CD4-positive, alpha-beta memory T cell (primary cell): ENCODE measurements at regions not wholly inside any gene's neighbourhood (a gene's known extent, or its start where the extent isn't known, plus 50 kb on each side); places are given as distances from the start of the nearest gene placed in this dataset.
"Not testable (repeated sequence)": the region's sequence is repeated elsewhere in the genome, so short reads cannot be mapped to it uniquely, and the experiment has no call there.

Source experiments
- CTCF ChIA-PET: fragments of 350-600 bp; sonication (Branson Sonifier 250); formaldehyde crosslinking; loops from one replicate; lab custom pipeline; 2021; ENCODE audit warnings: inconsistent platforms; ENCODE audit not compliant: partially characterized antibody; lab: Charles Lee
- POLR2A ChIA-PET: fragments of 350-600 bp; sonication (Branson Sonifier 250); formaldehyde crosslinking; loops from one replicate; lab custom pipeline; 2021; ENCODE audit not compliant: partially characterized antibody; lab: Charles Lee
- DNase-seq, 5 donors: peaks; one replicate each; pipeline versions ENCODE4 v3.0.0 to v3.0.0-alpha.2; 2020 to 2022; ENCODE audit warnings: mixed read lengths in 1 of 5
- H3K27ac ChIP-seq: one replicate; pipeline ENCODE4 v1.7.0; 2013; ENCODE audit warnings: low read depth, low read length
- H3K27me3 ChIP-seq: 2 replicates; pipeline ENCODE4 v1.7.0; 2013; ENCODE audit warnings: mild to moderate bottlenecking, low read length, moderate library complexity; ENCODE audit not compliant: insufficient read depth
- H3K36me3 ChIP-seq: 2 replicates; pipeline ENCODE4 v1.7.0; 2013; ENCODE audit warnings: mild to moderate bottlenecking, low read length, moderate library complexity; ENCODE audit not compliant: insufficient read depth
- H3K4me1 ChIP-seq: 2 replicates; pipeline ENCODE4 v1.7.0; 2013; ENCODE audit warnings: mild to moderate bottlenecking, low read length, moderate library complexity; ENCODE audit not compliant: insufficient read depth
- H3K4me3 ChIP-seq, 2 donors: one replicate each; pipeline ENCODE4 v1.7.0; 2013; ENCODE audit warnings: low read length in 2 of 2, mild to moderate bottlenecking in 1 of 2
- H3K9me3 ChIP-seq, 2 donors: one replicate each; pipeline ENCODE4 v1.7.0; 2013; ENCODE audit warnings: low read length in 2 of 2, control low read depth in 1 of 2; ENCODE audit not compliant: control insufficient read depth in 1 of 2
- H3K27ac Mint-ChIP-seq, 7 donors: one replicate each; pipeline ENCODE4 v1.8.0; 2020 to 2021; ENCODE audit warnings: mixed read lengths in 7 of 7, mild to moderate bottlenecking in 6 of 7, inconsistent platforms in 3 of 7, moderate library complexity in 3 of 7
- H3K27me3 Mint-ChIP-seq, 2 donors: one replicate each; pipeline ENCODE4 v1.8.0; 2020 to 2021; ENCODE audit warnings: mixed read lengths in 2 of 2
- H3K36me3 Mint-ChIP-seq, 2 donors: one replicate each; pipeline ENCODE4 v1.8.0; 2020 to 2021; ENCODE audit warnings: mixed read lengths in 2 of 2, inconsistent platforms in 1 of 2, mild to moderate bottlenecking in 1 of 2
- H3K4me1 Mint-ChIP-seq, 4 donors: one replicate each; pipeline ENCODE4 v1.8.0; 2020 to 2021; ENCODE audit warnings: mixed read lengths in 4 of 4, mild to moderate bottlenecking in 1 of 4
- H3K4me3 Mint-ChIP-seq, 8 donors: one replicate each; pipeline ENCODE4 v1.8.0; 2020 to 2021; ENCODE audit warnings: mixed read lengths in 8 of 8, mild to moderate bottlenecking in 7 of 8, moderate library complexity in 6 of 8, inconsistent platforms in 3 of 8
- H3K9me3 Mint-ChIP-seq, 8 donors: one replicate each; pipeline ENCODE4 v1.8.0; 2020 to 2021; ENCODE audit warnings: mixed read lengths in 8 of 8, mild to moderate bottlenecking in 5 of 8, inconsistent platforms in 3 of 8, moderate library complexity in 1 of 8
- intact Hi-C: fragments of 100-400 bp; cut with micrococcal nuclease; formaldehyde crosslinking; loops from one replicate; pipeline ENCODE4 v1.15.1; 2023

- intact Hi-C loops, H3K27me3 Mint-ChIP-seq, H3K4me3 ChIP-seq, H3K4me3 Mint-ChIP-seq, H3K27ac Mint-ChIP-seq, H3K27me3 ChIP-seq, H3K36me3 ChIP-seq, H3K4me1 Mint-ChIP-seq, H3K36me3 Mint-ChIP-seq, POLR2A ChIA-PET, H3K9me3 ChIP-seq, DNase-seq, H3K4me1 ChIP-seq, H3K9me3 Mint-ChIP-seq, H3K27ac ChIP-seq: not testable (repeated sequence)
- CTCF ChIA-PET, result interaction anchor here (0.8 kb wide), 1 partner anchor 28 kb away, joined by 3 read pairs; no protein-coding TSS in a partner anchor
Observed at GRCh38 chr6:104446101-104447080, 413.3 kb downstream of the HACE1 start.

DNA sequence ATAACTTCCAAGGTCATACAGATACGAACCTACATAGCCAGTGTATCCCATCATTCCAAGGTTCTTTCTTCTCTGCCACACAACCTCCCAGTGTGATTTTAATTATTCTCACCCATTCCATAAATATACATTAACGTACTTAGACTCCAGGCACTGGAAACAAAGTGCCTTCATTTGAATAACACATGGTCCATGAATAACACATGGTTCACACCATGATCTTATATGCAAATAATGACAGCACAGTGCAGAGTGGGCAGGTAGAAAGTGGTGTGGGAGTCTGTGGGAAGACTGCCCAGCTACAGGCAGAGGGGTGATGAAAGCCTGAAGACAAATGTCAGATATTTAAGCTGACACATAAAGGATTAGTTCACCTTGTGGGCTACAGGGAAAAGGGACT is 425.2 kb downstream of the HACE1 start:
- Histone ChIP-seq H3K4me3 (no peak overlapping the region), H3K36me3 (no peaks in the 10 kb centered on the region), H3K27ac (no peak overlapping the region), H3K9me3 (no peaks in the 10 kb centered on the region), H3K27me3 (no peaks in the 10 kb centered on the region), H3K4me1 (no peaks in the 10 kb centered on the region)
- no peak overlapping the region for H3K27ac Mint-ChIP-seq
- peaks cover 0 to 6% (median 2%) of the 10 kb centered on the region in 8 donors for H3K9me3 Mint-ChIP-seq
- DNase-seq, result no peak
- H3K27me3 Mint-ChIP-seq, result peaks cover 0 to 2% of the 10 kb centered on the region in 2 donors
- ChIA-PET CTCF (no interaction called here), POLR2A (no interaction called here)
- H3K4me3 Mint-ChIP-seq, result no peak overlapping the region
- H3K36me3 Mint-ChIP-seq, result no peaks in the 10 kb centered on the region
- intact Hi-C loops, result no loop called here
- H3K4me1 Mint-ChIP-seq, result no peaks in the 10 kb centered on the region

- Mint-ChIP-seq H3K9me3 (peaks cover 0 to 21% (median 5%) of the 10 kb centered on the region in 8 donors), H3K27me3 (peaks cover 0 to 2% of the 10 kb centered on the region in 2 donors), H3K36me3 (no peaks in the 10 kb centered on the region), H3K4me1 (no peaks in the 10 kb centered on the region), H3K4me3 (no peak overlapping the region), H3K27ac (no peak overlapping the region)
- Histone ChIP-seq H3K27ac (no peak overlapping the region), H3K9me3 (no peaks in the 10 kb centered on the region), H3K27me3 (no peaks in the 10 kb centered on the region), H3K36me3 (no peaks in the 10 kb centered on the region), H3K4me1 (no peaks in the 10 kb centered on the region), H3K4me3 (no peak overlapping the region)
- intact Hi-C loops, result no loop called here
- no peak for DNase-seq
- POLR2A ChIA-PET, result no interaction called here
- CTCF ChIA-PET, result no interaction called here
Observed at GRCh38 chr6:104431096-104431495, 428.6 kb downstream of the HACE1 start.

DNA sequence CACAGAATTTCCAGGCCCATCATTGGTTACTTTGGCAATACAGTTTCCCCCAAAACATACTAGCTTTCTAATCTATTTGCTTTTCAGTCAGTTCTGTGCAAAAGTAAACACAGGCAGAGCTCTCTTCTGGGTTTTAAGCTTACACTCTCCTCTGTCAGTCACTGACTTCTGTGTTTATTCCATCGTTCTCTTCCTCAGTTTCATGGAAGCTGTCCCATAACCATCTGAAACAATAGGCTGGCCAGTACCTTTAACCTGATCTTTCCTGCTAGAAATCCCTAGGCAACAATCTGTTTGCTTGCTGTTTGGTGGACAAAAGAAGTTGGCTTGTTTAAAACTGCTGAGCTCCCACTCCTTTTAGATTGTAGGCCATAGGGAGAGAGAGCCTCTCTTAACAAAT is 431.5 kb downstream of the HACE1 start:
- intact Hi-C loops, result no loop called here
- POLR2A ChIA-PET, result no interaction called here

DNA sequence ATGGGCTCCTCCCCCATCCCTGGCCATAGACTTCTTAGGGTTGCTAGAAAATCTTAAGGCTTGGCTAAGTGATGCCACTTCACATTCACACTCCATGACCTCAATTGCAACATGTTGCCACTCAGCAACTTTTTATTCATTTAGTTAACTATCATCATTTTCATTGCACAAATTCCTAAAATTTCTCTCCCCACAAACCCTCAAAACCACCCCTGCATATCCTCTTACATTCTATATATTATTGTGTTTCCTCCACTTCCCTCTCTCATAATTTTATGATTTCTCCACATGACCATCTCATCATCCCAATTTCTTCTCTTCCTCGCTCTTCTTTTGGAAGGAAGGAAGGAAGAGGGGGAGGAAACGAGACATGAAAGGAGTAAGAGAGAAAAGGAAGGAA is 436.0 kb downstream of the HACE1 start:
- Mint-ChIP-seq H3K4me3 (no peak overlapping the region), H3K4me1 (no peaks in the 10 kb centered on the region)
- no peaks in the 10 kb centered on the region for H3K9me3 ChIP-seq

More for the DNA sequence above, 431.5 kb downstream of the HACE1 start:
- Mint-ChIP-seq H3K9me3 (peaks cover 0 to 36% (median 18%) of the 10 kb centered on the region in 8 donors), H3K36me3 (no peaks in the 10 kb centered on the region), H3K27me3 (peaks cover 0 to 2% of the 10 kb centered on the region in 2 donors), H3K4me1 (no peaks in the 10 kb centered on the region), H3K27ac (no peak overlapping the region), H3K4me3 (no peak overlapping the region)
- DNase-seq, result no peak
- CTCF ChIA-PET, result interaction anchor here (0.5 kb wide), 1 partner anchor 158 kb away, joined by 5 read pairs; no protein-coding TSS in a partner anchor
- Histone ChIP-seq H3K36me3 (no peaks in the 10 kb centered on the region), H3K27me3 (no peaks in the 10 kb centered on the region), H3K9me3 (no peaks in the 10 kb centered on the region), H3K4me1 (no peaks in the 10 kb centered on the region), H3K4me3 (no peak overlapping the region), H3K27ac (no peak overlapping the region)

DNA sequence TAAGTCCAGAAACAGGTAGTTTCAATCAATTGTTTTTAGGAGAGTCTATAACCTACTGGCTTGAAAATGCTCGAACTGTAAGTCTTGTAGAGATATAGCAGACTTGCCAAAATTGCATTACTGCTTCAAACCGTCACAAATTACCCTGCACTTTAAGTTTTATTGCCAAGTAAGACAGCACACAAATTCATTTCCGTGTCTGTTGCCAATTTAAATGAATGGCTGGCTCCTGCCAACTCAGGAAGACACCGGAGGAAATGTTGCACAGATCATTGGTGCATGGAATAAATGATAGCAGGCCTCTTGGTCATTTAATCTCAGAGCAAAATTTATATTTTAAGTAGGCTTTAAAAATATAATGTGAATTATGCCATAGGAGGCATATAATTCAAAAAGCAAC is 438.1 kb downstream of the HACE1 start:
- Histone ChIP-seq H3K27me3 (no peaks in the 10 kb centered on the region), H3K9me3 (no peaks in the 10 kb centered on the region), H3K4me3 (no peak overlapping the region), H3K4me1 (no peaks in the 10 kb centered on the region), H3K27ac (no peak overlapping the region), H3K36me3 (no peaks in the 10 kb centered on the region)
- Mint-ChIP-seq H3K4me3 (no peak overlapping the region), H3K4me1 (no peaks in the 10 kb centered on the region), H3K27ac (no peak overlapping the region), H3K27me3 (peaks cover 0 to 2% of the 10 kb centered on the region in 2 donors), H3K9me3 (peaks cover 0 to 44% (median 17%) of the 10 kb centered on the region in 8 donors), H3K36me3 (no peaks in the 10 kb centered on the region)
- POLR2A ChIA-PET, result no interaction called here
- CTCF ChIA-PET, result no interaction called here
- DNase-seq, result no peak
- intact Hi-C loops, result no loop called here

More for the DNA sequence above, 436.0 kb downstream of the HACE1 start:
- no peaks in the 10 kb centered on the region for H3K36me3 Mint-ChIP-seq
- intact Hi-C loops, result no loop called here
- no peaks in the 10 kb centered on the region for H3K36me3 ChIP-seq
- H3K27ac ChIP-seq, result no peak overlapping the region
- no peak for DNase-seq
- no peaks in the 10 kb centered on the region for H3K4me1 ChIP-seq
- CTCF ChIA-PET, result no interaction called here
- no peak overlapping the region for H3K4me3 ChIP-seq
- no peaks in the 10 kb centered on the region for H3K27me3 ChIP-seq
- peaks cover 0 to 50% (median 20%) of the 10 kb centered on the region in 8 donors for H3K9me3 Mint-ChIP-seq
- POLR2A ChIA-PET, result no interaction called here
- H3K27me3 Mint-ChIP-seq, result peaks cover 0 to 4% of the 10 kb centered on the region in 2 donors
- no peak overlapping the region for H3K27ac Mint-ChIP-seq

DNA sequence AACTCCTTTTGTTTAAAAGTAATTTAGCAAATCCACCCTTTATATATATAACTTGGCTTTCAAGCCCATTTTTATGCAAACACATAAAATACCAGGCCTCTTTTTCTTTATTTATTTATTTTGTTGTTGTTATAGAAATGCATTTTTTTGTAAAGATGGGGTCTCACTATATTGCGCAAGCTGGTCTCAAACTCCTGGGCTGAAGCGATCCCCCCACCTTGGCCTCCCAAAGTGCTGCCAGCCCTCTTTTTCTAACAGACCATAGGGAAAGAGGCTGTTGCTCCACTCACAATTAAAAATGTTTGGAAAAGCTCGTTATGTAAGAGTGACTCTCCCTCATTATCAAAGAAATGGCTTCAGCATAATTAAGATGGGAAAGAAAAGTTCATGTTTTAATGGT is 440.9 kb downstream of the HACE1 start:
- ChIA-PET CTCF (interaction anchor here (1.3 kb wide), 1 partner anchor 9 kb away, joined by 3 read pairs; no protein-coding TSS in a partner anchor), POLR2A (no interaction called here)
- no peak overlapping the region for H3K4me3 ChIP-seq
- no peaks in the 10 kb centered on the region for H3K4me1 Mint-ChIP-seq
- peaks cover 0 to 25% (median 10%) of the 10 kb centered on the region in 8 donors for H3K9me3 Mint-ChIP-seq
- no peaks in the 10 kb centered on the region for H3K36me3 ChIP-seq
- DNase-seq, result no peak
- H3K4me3 Mint-ChIP-seq, result no peak overlapping the region
- H3K4me1 ChIP-seq, result no peaks in the 10 kb centered on the region
- no peak overlapping the region for H3K27ac ChIP-seq
- peaks cover 0 to 2% of the 10 kb centered on the region in 2 donors for H3K27me3 Mint-ChIP-seq
- H3K27ac Mint-ChIP-seq, result no peak overlapping the region
- no peaks in the 10 kb centered on the region for H3K36me3 Mint-ChIP-seq
- no peaks in the 10 kb centered on the region for H3K27me3 ChIP-seq
- intact Hi-C loops, result no loop called here
- H3K9me3 ChIP-seq, result no peaks in the 10 kb centered on the region
